ENCODE measurements at regions not wholly inside any gene's neighbourhood (a gene's known extent, or its start where the extent isn't known, plus 50 kb on each side); places are given as distances from the start of the nearest gene placed in this dataset.
"Not testable (repeated sequence)": the region's sequence is repeated elsewhere in the genome, so short reads cannot be mapped to it uniquely, and the experiment has no call there.

GRCh38 chr11:15845261-15845660, 511.1 kb downstream of the SOX6 start:
- no peak for DNase-seq (ENCODE audit: low spot score)

- no peak for DNase-seq (ENCODE audit: low spot score)
Measured at GRCh38 chr11:15848631-15849168, 507.6 kb downstream of the SOX6 start.

GRCh38 chr11:15849257-15849656, 507.1 kb downstream of the SOX6 start:
- DNase-seq (ENCODE audit: low spot score): no peak

- DNase-seq (ENCODE audit: low spot score): not testable (repeated sequence)
Measured at GRCh38 chr11:15850335-15850734, 506.0 kb downstream of the SOX6 start.

- no peak for DNase-seq (ENCODE audit: low spot score)
Measured at GRCh38 chr11:15851051-15851498, 505.3 kb downstream of the SOX6 start.

GRCh38 chr11:15852179-15852578, 504.2 kb downstream of the SOX6 start:
- DNase-seq (ENCODE audit: low spot score): no peak

GRCh38 chr11:15854245-15854644, 502.1 kb downstream of the SOX6 start:
- no peak for DNase-seq (ENCODE audit: low spot score)

GRCh38 chr11:15858881-15859280, 497.5 kb downstream of the SOX6 start:
- no peak for DNase-seq (ENCODE audit: low spot score)

- DNase-seq (ENCODE audit: low spot score): no peak
Measured at GRCh38 chr11:15859411-15859810, 496.9 kb downstream of the SOX6 start.

GRCh38 chr11:15861256-15861655, 495.1 kb downstream of the SOX6 start:
- no peak for DNase-seq (ENCODE audit: low spot score)

GRCh38 chr11:15863411-15863810, 492.9 kb downstream of the SOX6 start:
- no peak for DNase-seq (ENCODE audit: low spot score)

GRCh38 chr11:15864026-15864805, 492.1 kb downstream of the SOX6 start:
- DNase-seq (ENCODE audit: low spot score): no peak

- no peak for DNase-seq (ENCODE audit: low spot score)
Measured at GRCh38 chr11:15865212-15865987, 490.9 kb downstream of the SOX6 start.

GRCh38 chr11:15867871-15868270, 488.5 kb downstream of the SOX6 start:
- no peak for DNase-seq (ENCODE audit: low spot score)

GRCh38 chr11:15870911-15871310, 485.4 kb downstream of the SOX6 start:
- no peak for DNase-seq (ENCODE audit: low spot score)

- DNase-seq (ENCODE audit: low spot score): no peak
Measured at GRCh38 chr11:15871904-15872626, 484.3 kb downstream of the SOX6 start.

GRCh38 chr11:15873501-15873900, 482.8 kb downstream of the SOX6 start:
- DNase-seq (ENCODE audit: low spot score): no peak

GRCh38 chr11:15874704-15875103, 481.6 kb downstream of the SOX6 start:
- no peak for DNase-seq (ENCODE audit: low spot score)

- DNase-seq (ENCODE audit: low spot score): no peak
Measured at GRCh38 chr11:15875393-15875792, 481.0 kb downstream of the SOX6 start.

- DNase-seq (ENCODE audit: low spot score): no peak
Measured at GRCh38 chr11:15875943-15876342, 480.4 kb downstream of the SOX6 start.

- no peak for DNase-seq (ENCODE audit: low spot score)
Measured at GRCh38 chr11:15878756-15879155, 477.6 kb downstream of the SOX6 start.

- no peak for DNase-seq (ENCODE audit: low spot score)
Measured at GRCh38 chr11:15880291-15880690, 476.1 kb downstream of the SOX6 start.
